Prostate gland (tissue), 2 donors: ENCODE measurements at regions not wholly inside any gene's neighbourhood (a gene's known extent, or its start where the extent isn't known, plus 50 kb on each side); places are given as distances from the start of the nearest gene placed in this dataset.

Source experiments
- DNase-seq: peaks from one replicate; pipeline ENCODE4 v3.0.0-alpha.2; 2019; ENCODE audit warnings: low spot score
- H3K27ac ChIP-seq, 2 donors: fragments of 200-600 bp; sonication (generic); 2 replicates each; pipeline ENCODE4 v1.5.1; 2017 to 2019
- H3K27me3 ChIP-seq: fragments of 200-600 bp; sonication (generic); replicated peaks from 2 replicates; pipeline ENCODE4 v1.5.1; 2019; ENCODE audit not compliant: insufficient read depth
- H3K36me3 ChIP-seq, 2 donors: fragments of 200-600 bp; sonication (generic); 1 replicate in 1 of 2; 2 replicates in 1 of 2; pipeline versions ENCODE4 v1.5.1 to v1.8.1; 2017 to 2019
- H3K4me1 ChIP-seq: fragments of 200-600 bp; sonication (generic); replicated peaks from 2 replicates; pipeline ENCODE4 v1.5.1; 2019
- H3K4me3 ChIP-seq, 2 donors: fragments of 200-600 bp; sonication (generic); 2 replicates each; pipeline ENCODE4 v1.5.1; 2017 to 2019
- H3K9me3 ChIP-seq: fragments of 200-600 bp; sonication (generic); 2 replicates; pipeline ENCODE4 v1.5.1; 2017
- POLR2A ChIP-seq: fragments of 450-650 bp; IDR thresholded peaks from one replicate; pipeline ENCODE4 v1.6.1; 2016; ENCODE audit warnings: antibody characterized with exemption, mild to moderate bottlenecking
- POLR2AphosphoS5 ChIP-seq: sonication (generic); formaldehyde crosslinking; IDR thresholded peaks from one replicate; pipeline ENCODE4 v1.6.1; 2017; ENCODE audit warnings: antibody characterized with exemption
- WGBS: methylation state at CpG from one replicate; pipeline ENCODE4 v1.1.5; 2018; 5-methylcytosine and 5-hydroxymethylcytosine counted together
- intact Hi-C: fragments of 100-400 bp; cut with DNase I; formaldehyde crosslinking; loops from one replicate; pipeline ENCODE4 v1.14.2; 2022
- TF ChIP-seq, protein P1 (sequence below), 4 experiments: fragments of 200-600 bp in 2 of 4; fragments of 450-650 bp in 2 of 4; sonication (generic) in 2 of 4; IDR thresholded peaks; 1 replicate in 3 of 4; 2 replicates in 1 of 4; pipeline ENCODE4 v1.5.1; 2016 to 2019; ENCODE audit warnings: antibody characterized with exemption in 4 of 4, mild to moderate bottlenecking in 2 of 4, moderate library complexity in 2 of 4

DNA sequence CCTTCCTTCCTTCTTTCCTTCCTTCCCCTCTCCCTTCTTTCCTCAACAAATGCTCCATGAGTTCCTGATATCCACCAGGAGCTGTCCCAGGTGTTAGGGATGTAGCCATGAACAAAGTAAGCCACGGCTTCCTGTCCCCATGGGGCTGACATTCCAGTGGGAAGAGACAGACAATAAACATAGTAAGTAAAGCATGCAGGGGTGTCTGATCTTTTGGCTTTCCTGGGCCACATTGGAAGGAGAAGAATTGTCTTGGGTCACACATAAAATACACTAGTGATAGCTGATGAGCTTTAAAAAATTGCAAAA lies 81.5 kb upstream of the ZBTB40 start:
- Histone ChIP-seq H3K36me3 (no peaks in the 10 kb centered on the region), H3K4me3 (no peak overlapping the region), H3K27me3 (no peaks in the 10 kb centered on the region), H3K4me1 (no peaks in the 10 kb centered on the region), H3K27ac (no peak overlapping the region), H3K9me3 (no peaks in the 10 kb centered on the region)
- WGBS, result 36% methylated on average over 1 of the region's 1 CpG
- DNase-seq, result no peak
- TF ChIP-seq POLR2AphosphoS5 (no peak), POLR2A (no peak)
- TF ChIP-seq, protein P1, sequence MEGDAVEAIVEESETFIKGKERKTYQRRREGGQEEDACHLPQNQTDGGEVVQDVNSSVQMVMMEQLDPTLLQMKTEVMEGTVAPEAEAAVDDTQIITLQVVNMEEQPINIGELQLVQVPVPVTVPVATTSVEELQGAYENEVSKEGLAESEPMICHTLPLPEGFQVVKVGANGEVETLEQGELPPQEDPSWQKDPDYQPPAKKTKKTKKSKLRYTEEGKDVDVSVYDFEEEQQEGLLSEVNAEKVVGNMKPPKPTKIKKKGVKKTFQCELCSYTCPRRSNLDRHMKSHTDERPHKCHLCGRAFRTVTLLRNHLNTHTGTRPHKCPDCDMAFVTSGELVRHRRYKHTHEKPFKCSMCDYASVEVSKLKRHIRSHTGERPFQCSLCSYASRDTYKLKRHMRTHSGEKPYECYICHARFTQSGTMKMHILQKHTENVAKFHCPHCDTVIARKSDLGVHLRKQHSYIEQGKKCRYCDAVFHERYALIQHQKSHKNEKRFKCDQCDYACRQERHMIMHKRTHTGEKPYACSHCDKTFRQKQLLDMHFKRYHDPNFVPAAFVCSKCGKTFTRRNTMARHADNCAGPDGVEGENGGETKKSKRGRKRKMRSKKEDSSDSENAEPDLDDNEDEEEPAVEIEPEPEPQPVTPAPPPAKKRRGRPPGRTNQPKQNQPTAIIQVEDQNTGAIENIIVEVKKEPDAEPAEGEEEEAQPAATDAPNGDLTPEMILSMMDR (IDR thresholded peaks at IDR 0.05), result no peak
- intact Hi-C loops, result no loop called here

DNA sequence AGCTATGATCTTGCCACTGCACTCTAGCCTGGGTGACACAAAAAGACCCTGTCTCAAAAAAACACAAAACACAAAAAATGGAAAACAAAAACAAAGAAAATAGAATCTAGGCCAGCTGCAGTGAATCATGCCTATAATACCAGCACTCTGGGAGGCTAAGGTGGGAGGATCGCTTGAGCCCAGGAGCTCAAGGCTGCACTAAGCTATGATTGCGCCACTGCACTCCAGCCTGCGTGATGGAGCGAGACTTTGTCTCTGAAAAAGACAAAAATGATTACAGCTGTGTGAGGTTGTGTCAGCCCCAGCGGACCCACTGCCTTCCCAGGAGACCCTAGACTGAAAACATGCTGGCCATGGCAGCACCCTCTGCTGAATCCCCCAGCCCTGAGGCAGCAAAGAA lies 80.2 kb upstream of the ZBTB40 start:
- WGBS, result 92% methylated on average over 5 of the region's 5 CpGs
- no peak for DNase-seq
- H3K27ac ChIP-seq, result no peak overlapping the region
- intact Hi-C loops, result no loop called here
- H3K9me3 ChIP-seq, result no peaks in the 10 kb centered on the region
- H3K4me1 ChIP-seq, result no peaks in the 10 kb centered on the region
- no peak overlapping the region for H3K4me3 ChIP-seq
- no peaks in the 10 kb centered on the region for H3K27me3 ChIP-seq
- no peaks in the 10 kb centered on the region for H3K36me3 ChIP-seq
- no peak for TF ChIP-seq POLR2A
- TF ChIP-seq, protein P1 (IDR thresholded peaks at IDR 0.05), result no peak

DNA sequence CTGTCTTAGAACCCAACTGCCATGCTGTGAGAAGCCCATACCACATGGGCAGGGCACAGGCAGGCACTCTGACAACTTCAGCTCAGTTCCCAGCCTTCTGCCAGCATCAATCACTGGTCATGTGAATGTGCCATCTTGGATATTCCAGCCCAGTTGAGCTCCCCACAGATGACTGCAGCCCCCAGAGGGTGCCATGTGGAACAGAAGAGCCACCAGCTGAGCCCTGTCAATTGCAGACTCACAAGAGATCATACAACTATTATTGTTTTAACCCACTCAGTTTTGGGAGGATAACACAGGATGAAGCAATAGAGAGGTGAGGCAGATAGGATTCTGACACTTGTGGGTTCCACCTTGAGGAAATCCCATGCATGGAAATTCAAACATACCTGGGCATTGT lies 78.4 kb upstream of the ZBTB40 start:
- DNase-seq, result no peak

DNA sequence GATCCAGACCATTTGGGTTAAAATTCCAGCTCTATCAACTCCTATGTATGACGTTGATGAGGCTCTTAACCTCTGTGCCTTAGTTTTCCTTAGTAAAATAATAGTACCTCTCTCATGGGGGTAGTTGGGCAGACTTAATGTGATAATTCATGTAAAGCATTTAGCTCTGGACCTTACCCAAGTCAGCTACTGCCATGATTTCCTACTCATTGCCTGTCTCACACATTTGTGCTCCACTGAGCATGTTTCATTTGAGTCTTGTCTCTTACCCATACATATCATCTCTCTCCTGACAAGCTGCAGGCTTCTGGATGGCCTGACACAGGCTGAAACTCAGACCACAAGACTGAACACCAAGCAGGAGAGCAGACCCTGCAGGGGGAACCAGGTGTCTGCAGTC lies 77.7 kb upstream of the ZBTB40 start:
- Histone ChIP-seq H3K36me3 (no peaks in the 10 kb centered on the region), H3K27me3 (no peaks in the 10 kb centered on the region), H3K9me3 (no peaks in the 10 kb centered on the region), H3K4me3 (no peak overlapping the region), H3K27ac (no peak overlapping the region), H3K4me1 (no peaks in the 10 kb centered on the region)
- 81% methylated on average over 1 of the region's 1 CpG for WGBS
- intact Hi-C loops, result no loop called here
- DNase-seq, result no peak
- TF ChIP-seq POLR2A (no peak), POLR2AphosphoS5 (no peak)
- TF ChIP-seq, protein P1 (IDR thresholded peaks at IDR 0.05), result no peak

More for the DNA sequence above, 78.4 kb upstream of the ZBTB40 start:
- no peak for TF ChIP-seq POLR2AphosphoS5
- TF ChIP-seq POLR2A, result no peak
- Histone ChIP-seq H3K27me3 (no peaks in the 10 kb centered on the region), H3K36me3 (no peaks in the 10 kb centered on the region), H3K4me1 (no peaks in the 10 kb centered on the region), H3K4me3 (no peak overlapping the region), H3K27ac (no peak overlapping the region), H3K9me3 (no peaks in the 10 kb centered on the region)
- intact Hi-C loops, result no loop called here

DNA sequence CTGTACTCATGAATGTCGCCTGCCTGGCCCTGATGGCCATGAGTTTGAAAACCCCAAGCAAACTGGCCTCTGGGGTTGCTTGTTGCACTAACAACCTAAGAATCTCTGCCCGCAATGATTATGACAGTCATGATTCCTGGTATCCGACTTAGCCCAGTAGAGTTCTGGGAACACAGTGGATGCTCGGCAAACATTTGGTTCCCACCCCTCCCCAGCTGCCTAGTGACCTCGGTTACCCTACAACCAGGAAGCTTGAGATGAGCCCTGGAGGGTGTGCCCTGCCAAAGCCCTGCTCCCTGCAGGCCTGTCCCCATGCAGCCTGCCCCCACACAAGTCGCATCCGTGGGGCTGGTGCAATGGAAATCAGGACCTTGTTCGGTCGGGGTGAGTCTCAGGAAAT lies 76.0 kb upstream of the ZBTB40 start:
- TF ChIP-seq POLR2A, result no peak
- no peak for TF ChIP-seq POLR2AphosphoS5
- TF ChIP-seq, protein P1 (IDR thresholded peaks at IDR 0.05), result no peak
- H3K4me1 ChIP-seq, result no peaks in the 10 kb centered on the region
- H3K4me3 ChIP-seq, result no peak overlapping the region
- H3K36me3 ChIP-seq, result no peaks in the 10 kb centered on the region
- 84% methylated on average over 9 of the region's 9 CpGs for WGBS
- no peaks in the 10 kb centered on the region for H3K9me3 ChIP-seq
- DNase-seq, result no peak
- no peaks in the 10 kb centered on the region for H3K27me3 ChIP-seq
- no peak overlapping the region for H3K27ac ChIP-seq
- intact Hi-C loops, result no loop called here

DNA sequence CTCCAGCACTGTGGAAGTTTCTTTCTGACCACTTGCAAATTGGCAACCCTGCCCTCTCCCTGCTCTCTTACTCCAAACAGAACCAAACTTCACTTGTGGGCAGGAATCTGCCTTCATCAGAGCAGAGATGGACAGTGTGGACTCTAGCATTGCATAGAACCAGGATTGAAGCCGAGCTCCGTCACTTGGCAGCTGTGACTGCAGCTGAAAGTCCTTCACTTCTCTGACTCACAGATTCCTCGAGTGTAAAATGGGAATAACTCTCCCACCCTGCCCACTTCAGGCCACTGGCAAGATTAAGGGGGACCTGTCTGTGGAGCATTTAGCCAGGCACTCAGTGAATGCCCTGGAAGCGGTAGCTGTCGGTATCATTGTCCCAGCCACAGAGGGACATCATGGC lies 75.7 kb upstream of the ZBTB40 start:
- Histone ChIP-seq H3K4me3 (no peak overlapping the region), H3K27me3 (no peaks in the 10 kb centered on the region), H3K4me1 (no peaks in the 10 kb centered on the region), H3K9me3 (no peaks in the 10 kb centered on the region), H3K36me3 (no peaks in the 10 kb centered on the region), H3K27ac (no peak overlapping the region)
- intact Hi-C loops, result no loop called here
- WGBS, result 90% methylated on average over 5 of the region's 5 CpGs
- TF ChIP-seq, protein P1 (IDR thresholded peaks at IDR 0.05), result no peak
- TF ChIP-seq POLR2AphosphoS5 (no peak), POLR2A (no peak)
- DNase-seq, result no peak
